GM12878 (cell line): ENCODE measurements at regions not wholly inside any gene's neighbourhood (a gene's known extent, or its start where the extent isn't known, plus 50 kb on each side); places are given as distances from the start of the nearest gene placed in this dataset.
A peak's percentile ranks its signal among the peaks of the same experiment; 100 is the strongest.

Experiments used
- ATAC-seq: fragments of 200-7000 bp; cut with Tn5 transposase; 3 replicates; pipeline ENCODE4 v1.9.1; 2020; ENCODE audit warnings: mild to moderate bottlenecking, moderate library complexity
- BruUV-seq: library from RNA; stranded (reverse); fragments of 400-500 nt; replicated peaks from 2 replicates; lab custom pipeline; 2021; lab: Mats Ljungman, UMichigan
- CTCF ChIA-PET: fragments of 300-600 bp; sonication (Branson Sonifier 250); formaldehyde crosslinking; extraction: SDS; loops from one replicate; lab custom pipeline; 2021; ENCODE audit warnings: inconsistent platforms; lab: Yijun Ruan, JAX
- POLR2A ChIA-PET: fragments of 350-600 bp; formaldehyde crosslinking; extraction: SDS; loops from one replicate; lab custom pipeline; 2021; ENCODE audit warnings: inconsistent platforms; lab: Charles Lee
- RAD21 ChIA-PET: fragments of 300-600 bp; sonication (Branson Sonifier 250); formaldehyde crosslinking; loops from one replicate; lab custom pipeline; 2023; ENCODE audit warnings: antibody characterized with exemption; ENCODE audit not compliant: unreplicated experiment; lab: Charles Lee
- SMC1A ChIA-PET: fragments of 300-600 bp; sonication (Branson Sonifier 250); formaldehyde crosslinking; loops from one replicate; lab custom pipeline; 2023; ENCODE audit not compliant: unreplicated experiment, uncharacterized antibody; lab: Charles Lee
- DNase-seq: peaks from one replicate; pipeline ENCODE4 v3.0.0-alpha.2; 2011; ENCODE audit warnings: low read depth, low spot score
- FAIRE-seq: peaks from 3 replicates; lab custom pipeline; 2011; peaks lifted over from hg19 to GRCh38; lab: Jason Lieb, UNC
- H2AFZ ChIP-seq: 2 replicates; pipeline ENCODE4 v1.6.0; 2011; ENCODE audit warnings: low read depth, low read length, control low read depth; ENCODE audit not compliant: control insufficient read depth
- H3K27ac ChIP-seq: 2 replicates; pipeline ENCODE4 v1.5.1; 2011; ENCODE audit warnings: control low read depth; ENCODE audit not compliant: control insufficient read depth, insufficient read depth
- H3K27me3 ChIP-seq, 2 experiments: replicated peaks in 1 of 2; 2 replicates each; pipeline versions ENCODE4 v1.6.0 to v1.6.1; 2011; ENCODE audit warnings: low read length in 1 of 2; ENCODE audit not compliant: control insufficient read depth in 2 of 2, insufficient read depth in 2 of 2
- H3K36me3 ChIP-seq, 2 experiments: 2 replicates each; pipeline ENCODE4 v1.5.1; 2011; ENCODE audit warnings: low read length in 1 of 2; ENCODE audit not compliant: control insufficient read depth in 2 of 2, insufficient read depth in 2 of 2
- H3K4me1 ChIP-seq: 2 replicates; pipeline ENCODE4 v1.6.1; 2011; ENCODE audit warnings: mild to moderate bottlenecking, low read length, moderate library complexity, mixed read lengths; ENCODE audit not compliant: control insufficient read depth, insufficient read depth
- H3K4me2 ChIP-seq: 2 replicates; pipeline ENCODE4 v1.6.0; 2011; ENCODE audit warnings: control low read depth; ENCODE audit not compliant: control insufficient read depth, insufficient read depth
- H3K4me3 ChIP-seq: fragments of 200-600 bp; sonication (generic); 2 replicates; pipeline ENCODE4 v1.5.1; 2016
- H3K79me2 ChIP-seq: 2 replicates; pipeline ENCODE4 v1.6.0; 2011; ENCODE audit warnings: low read length; ENCODE audit not compliant: control insufficient read depth, insufficient read depth
- H3K9ac ChIP-seq: 2 replicates; pipeline ENCODE4 v1.8.0; 2011; ENCODE audit warnings: low read length, control low read depth, mixed read lengths; ENCODE audit not compliant: control insufficient read depth, insufficient read depth
- H3K9me3 ChIP-seq: replicated peaks from 3 replicates; pipeline ENCODE4 v1.5.1; 2011; ENCODE audit warnings: mild to moderate bottlenecking, low read length; ENCODE audit not compliant: control insufficient read depth, insufficient read depth
- H4K20me1 ChIP-seq: 2 replicates; pipeline ENCODE4 v1.6.0; 2011; ENCODE audit not compliant: control insufficient read depth, insufficient read depth
- CBX5 ChIP-seq: sonication (generic); IDR thresholded peaks from 2 replicates; pipeline ENCODE4 v1.6.1; 2016; ENCODE audit warnings: low read depth, moderate library complexity, mild to moderate bottlenecking, inconsistent platforms
- IRF4 ChIP-seq: IDR thresholded peaks from 2 replicates; pipeline ENCODE4 v1.6.1; 2011; ENCODE audit warnings: low read depth, low read length
- MTA2 ChIP-seq: fragments of 450-650 bp; IDR thresholded peaks from 2 replicates; pipeline ENCODE4 v1.6.1; 2016; ENCODE audit warnings: low read depth, mild to moderate bottlenecking, moderate library complexity
- SKIL ChIP-seq: fragments of 450-650 bp; IDR thresholded peaks from 2 replicates; pipeline ENCODE4 v1.6.1; 2017; ENCODE audit warnings: mild to moderate bottlenecking, low read depth, inconsistent platforms; ENCODE audit not compliant: poor library complexity, severe bottlenecking
- SMARCA5 ChIP-seq: fragments of 450-650 bp; IDR thresholded peaks from 2 replicates; pipeline ENCODE4 v1.6.1; 2017; ENCODE audit warnings: mild to moderate bottlenecking
- SUZ12 ChIP-seq: fragments of 200-600 bp; sonication (generic); IDR thresholded peaks from one replicate; pipeline ENCODE4 v1.6.1; 2018; ENCODE audit warnings: antibody characterized with exemption, mild to moderate bottlenecking; ENCODE audit not compliant: unreplicated experiment
- TBL1XR1 ChIP-seq: IDR thresholded peaks from 2 replicates; pipeline ENCODE4 v1.6.1; 2012; ENCODE audit warnings: low read depth, low read length, improper control_type of control experiment
- WGBS: methylation state at CpG from one replicate; pipeline ENCODE4 v1.1.6; 2016; ENCODE audit warnings: low lambda C conversion rate; ENCODE audit not compliant: insufficient replicate concordance, insufficient coverage; ENCODE audit errors: missing lambda C conversion rate; 5-methylcytosine and 5-hydroxymethylcytosine counted together
- in situ Hi-C: fragments of 300-500 bp; cut with MboI; formaldehyde crosslinking; loops from 9 replicates; pipeline ENCODE4 v1.14.3; 2018; ENCODE audit warnings: mixed read lengths
- intact Hi-C: fragments of 100-400 bp; cut with micrococcal nuclease; formaldehyde crosslinking; loops from one replicate; pipeline ENCODE4 v1.14.2; 2022; ENCODE audit not compliant: unreplicated experiment
- TF ChIP-seq, protein P1 (sequence below): IDR thresholded peaks from 2 replicates; pipeline ENCODE4 v1.6.1; 2012; ENCODE audit warnings: mild to moderate bottlenecking, low read depth, low read length
- TF ChIP-seq, protein P2 (sequence below): fragments of 450-650 bp; formaldehyde crosslinking; IDR thresholded peaks from 2 replicates; pipeline ENCODE4 v1.5.0; 2022; ENCODE audit warnings: mild to moderate bottlenecking, missing genetic modification characterization

- no peak overlapping the region for H3K4me3 ChIP-seq
- RAD21 ChIA-PET: interaction anchor here (0.8 to 1.0 kb wide), 2 partner anchors 74 to 265 kb away, joined by 3 read pairs; no protein-coding TSS in a partner anchor
- TF ChIP-seq TBL1XR1 (no peak), CBX5 (no peak), IRF4 (no peak), SUZ12 (no peak), MTA2 (no peak), SKIL (no peak), SMARCA5 (no peak)
- TF ChIP-seq, protein P1, sequence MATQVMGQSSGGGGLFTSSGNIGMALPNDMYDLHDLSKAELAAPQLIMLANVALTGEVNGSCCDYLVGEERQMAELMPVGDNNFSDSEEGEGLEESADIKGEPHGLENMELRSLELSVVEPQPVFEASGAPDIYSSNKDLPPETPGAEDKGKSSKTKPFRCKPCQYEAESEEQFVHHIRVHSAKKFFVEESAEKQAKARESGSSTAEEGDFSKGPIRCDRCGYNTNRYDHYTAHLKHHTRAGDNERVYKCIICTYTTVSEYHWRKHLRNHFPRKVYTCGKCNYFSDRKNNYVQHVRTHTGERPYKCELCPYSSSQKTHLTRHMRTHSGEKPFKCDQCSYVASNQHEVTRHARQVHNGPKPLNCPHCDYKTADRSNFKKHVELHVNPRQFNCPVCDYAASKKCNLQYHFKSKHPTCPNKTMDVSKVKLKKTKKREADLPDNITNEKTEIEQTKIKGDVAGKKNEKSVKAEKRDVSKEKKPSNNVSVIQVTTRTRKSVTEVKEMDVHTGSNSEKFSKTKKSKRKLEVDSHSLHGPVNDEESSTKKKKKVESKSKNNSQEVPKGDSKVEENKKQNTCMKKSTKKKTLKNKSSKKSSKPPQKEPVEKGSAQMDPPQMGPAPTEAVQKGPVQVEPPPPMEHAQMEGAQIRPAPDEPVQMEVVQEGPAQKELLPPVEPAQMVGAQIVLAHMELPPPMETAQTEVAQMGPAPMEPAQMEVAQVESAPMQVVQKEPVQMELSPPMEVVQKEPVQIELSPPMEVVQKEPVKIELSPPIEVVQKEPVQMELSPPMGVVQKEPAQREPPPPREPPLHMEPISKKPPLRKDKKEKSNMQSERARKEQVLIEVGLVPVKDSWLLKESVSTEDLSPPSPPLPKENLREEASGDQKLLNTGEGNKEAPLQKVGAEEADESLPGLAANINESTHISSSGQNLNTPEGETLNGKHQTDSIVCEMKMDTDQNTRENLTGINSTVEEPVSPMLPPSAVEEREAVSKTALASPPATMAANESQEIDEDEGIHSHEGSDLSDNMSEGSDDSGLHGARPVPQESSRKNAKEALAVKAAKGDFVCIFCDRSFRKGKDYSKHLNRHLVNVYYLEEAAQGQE: no peak
- TF ChIP-seq, protein P2, sequence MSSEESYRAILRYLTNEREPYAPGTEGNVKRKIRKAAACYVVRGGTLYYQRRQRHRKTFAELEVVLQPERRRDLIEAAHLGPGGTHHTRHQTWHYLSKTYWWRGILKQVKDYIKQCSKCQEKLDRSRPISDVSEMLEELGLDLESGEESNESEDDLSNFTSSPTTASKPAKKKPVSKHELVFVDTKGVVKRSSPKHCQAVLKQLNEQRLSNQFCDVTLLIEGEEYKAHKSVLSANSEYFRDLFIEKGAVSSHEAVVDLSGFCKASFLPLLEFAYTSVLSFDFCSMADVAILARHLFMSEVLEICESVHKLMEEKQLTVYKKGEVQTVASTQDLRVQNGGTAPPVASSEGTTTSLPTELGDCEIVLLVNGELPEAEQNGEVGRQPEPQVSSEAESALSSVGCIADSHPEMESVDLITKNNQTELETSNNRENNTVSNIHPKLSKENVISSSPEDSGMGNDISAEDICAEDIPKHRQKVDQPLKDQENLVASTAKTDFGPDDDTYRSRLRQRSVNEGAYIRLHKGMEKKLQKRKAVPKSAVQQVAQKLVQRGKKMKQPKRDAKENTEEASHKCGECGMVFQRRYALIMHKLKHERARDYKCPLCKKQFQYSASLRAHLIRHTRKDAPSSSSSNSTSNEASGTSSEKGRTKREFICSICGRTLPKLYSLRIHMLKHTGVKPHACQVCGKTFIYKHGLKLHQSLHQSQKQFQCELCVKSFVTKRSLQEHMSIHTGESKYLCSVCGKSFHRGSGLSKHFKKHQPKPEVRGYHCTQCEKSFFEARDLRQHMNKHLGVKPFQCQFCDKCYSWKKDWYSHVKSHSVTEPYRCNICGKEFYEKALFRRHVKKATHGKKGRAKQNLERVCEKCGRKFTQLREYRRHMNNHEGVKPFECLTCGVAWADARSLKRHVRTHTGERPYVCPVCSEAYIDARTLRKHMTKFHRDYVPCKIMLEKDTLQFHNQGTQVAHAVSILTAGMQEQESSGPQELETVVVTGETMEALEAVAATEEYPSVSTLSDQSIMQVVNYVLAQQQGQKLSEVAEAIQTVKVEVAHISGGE (CRISPR knock-in tag): no peak
- TF ChIP-seq, all 136 proteins: peak for 0
- ChIA-PET SMC1A (interaction anchor here (1.2 to 1.6 kb wide), 4 partner anchors 9 to 20 kb away, joined by 5 to 8 read pairs (median 5); no protein-coding TSS in a partner anchor), CTCF (no interaction called here), POLR2A (interaction anchor here (0.5 to 1.2 kb wide), 2 partner anchors 15 to 45 kb away, joined by 3 to 4 read pairs; no protein-coding TSS in a partner anchor)
- BruUV-seq: no TSS peak
- Histone ChIP-seq H3K79me2 (no peaks in the 10 kb centered on the region), H3K9me3 (no peaks in the 10 kb centered on the region), H3K27me3 (no peaks in the 10 kb centered on the region), H4K20me1 (no peaks in the 10 kb centered on the region), H3K36me3 (no peaks in the 10 kb centered on the region), H2AFZ (no peak overlapping the region), H3K4me2 (no peak overlapping the region), H3K9ac (no peak overlapping the region), H3K4me1 (peaks cover 4% of the 10 kb centered on the region; the same call in 1 of the 2 replicates), H3K27ac (no peak overlapping the region)
- 52% methylated on average over 3 of the region's 3 CpGs for WGBS
- FAIRE-seq: no peak
- DNase-seq: no peak
- intact Hi-C loops: no loop called here
- in situ Hi-C loops: no loop called here
- ATAC-seq: 0 out of 3 replicates have a peak, but pooled peaks have one; percentile 17
These were observed 64.5 kb upstream of the ANKRD1 start for GRCh38 chr10:90985321-90985933.
